Keratinocyte (primary cell): ENCODE measurements at regions not wholly inside any gene's neighbourhood (a gene's known extent, or its start where the extent isn't known, plus 50 kb on each side); places are given as distances from the start of the nearest gene placed in this dataset.

Experiments used
- DNase-seq: peaks from one replicate; pipeline ENCODE4 v3.0.0-alpha.2; 2011; ENCODE audit warnings: low read depth, missing footprints, low spot score
- FAIRE-seq: peaks from 2 replicates; lab custom pipeline; 2011; peaks lifted over from hg19 to GRCh38; lab: Jason Lieb, UNC
- H2AFZ ChIP-seq: 2 replicates; pipeline ENCODE4 v1.6.0; 2012; ENCODE audit warnings: low read length, control low read depth, inconsistent platforms; ENCODE audit not compliant: control insufficient read depth
- H3K27ac ChIP-seq: 2 replicates; pipeline ENCODE4 v1.5.1; 2011; ENCODE audit warnings: low read length; ENCODE audit not compliant: control insufficient read depth, insufficient read depth
- H3K27me3 ChIP-seq: 3 replicates; pipeline ENCODE4 v1.6.0; 2011; ENCODE audit warnings: low read length; ENCODE audit not compliant: control insufficient read depth, insufficient read depth; ENCODE audit errors: extremely low read depth
- H3K36me3 ChIP-seq, 2 experiments: 2 replicates in 1 of 2; 3 replicates in 1 of 2; pipeline ENCODE4 v1.5.1; 2011; ENCODE audit warnings: low read length in 2 of 2, mild to moderate bottlenecking in 1 of 2; ENCODE audit not compliant: control insufficient read depth in 2 of 2, insufficient read depth in 2 of 2; ENCODE audit errors: extremely low read depth in 1 of 2
- H3K4me1 ChIP-seq: 3 replicates; pipeline ENCODE4 v1.5.1; 2011; ENCODE audit warnings: low read length; ENCODE audit not compliant: control insufficient read depth, insufficient read depth; ENCODE audit errors: extremely low read depth
- H3K4me2 ChIP-seq: 3 replicates; pipeline ENCODE4 v1.6.0; 2011; ENCODE audit warnings: low read depth, low read length; ENCODE audit not compliant: control insufficient read depth, insufficient read depth; ENCODE audit errors: extremely low read depth
- H3K4me3 ChIP-seq, 3 experiments: fragments of 200-600 bp in 1 of 3; sonication (generic) in 1 of 3; 2 replicates in 2 of 3; 3 replicates in 1 of 3; pipeline ENCODE4 v1.5.1; 2011 to 2016; ENCODE audit warnings: low read length in 3 of 3, mild to moderate bottlenecking in 3 of 3, control low read depth in 2 of 3, inconsistent platforms in 1 of 3, low read depth in 1 of 3, mixed read lengths in 1 of 3, mixed run types in 1 of 3, moderate library complexity in 1 of 3; ENCODE audit not compliant: control insufficient read depth in 2 of 3, insufficient read depth in 2 of 3; ENCODE audit errors: extremely low read depth in 1 of 3
- H3K79me2 ChIP-seq: 2 replicates; pipeline ENCODE4 v1.6.0; 2012; ENCODE audit warnings: low read length; ENCODE audit not compliant: control insufficient read depth, insufficient read depth
- H3K9ac ChIP-seq: 3 replicates; pipeline ENCODE4 v1.6.0; 2011; ENCODE audit warnings: low read length; ENCODE audit not compliant: control insufficient read depth, insufficient read depth; ENCODE audit errors: extremely low read depth
- H3K9me1 ChIP-seq: 3 replicates; pipeline ENCODE4 v1.6.0; 2011; ENCODE audit warnings: low read length; ENCODE audit not compliant: control insufficient read depth, insufficient read depth; ENCODE audit errors: extremely low read depth
- H3K9me3 ChIP-seq: 2 replicates; pipeline ENCODE4 v1.5.1; 2012; ENCODE audit warnings: low read depth, low read length; ENCODE audit not compliant: control insufficient read depth
- H4K20me1 ChIP-seq: 3 replicates; pipeline ENCODE4 v1.6.0; 2011; ENCODE audit warnings: low read length; ENCODE audit not compliant: control insufficient read depth, insufficient read depth; ENCODE audit errors: extremely low read depth
- CTCF ChIP-seq, 3 experiments: IDR thresholded peaks in 1 of 3; conservative IDR thresholded peaks in 1 of 3; optimal IDR thresholded peaks in 1 of 3; 2 replicates in 2 of 3; 3 replicates in 1 of 3; pipeline versions ENCODE3 to v1.5.1; 2011; ENCODE audit warnings: low read length in 3 of 3, mild to moderate bottlenecking in 3 of 3, moderate library complexity in 2 of 3, control low read depth in 1 of 3, inconsistent platforms in 1 of 3; ENCODE audit not compliant: insufficient read depth in 2 of 3; ENCODE audit errors: extremely low read depth in 1 of 3
- EZH2 ChIP-seq: IDR thresholded peaks from one replicate; pipeline ENCODE4 v1.6.1; 2012; ENCODE audit warnings: inconsistent platforms, mild to moderate bottlenecking, low read length, moderate library complexity
- dilution Hi-C: fragments of 300-500 bp; cut with MboI; formaldehyde crosslinking; loops from one replicate; pipeline ENCODE4 v1.7.0; 2020; ENCODE audit warnings: low sequenced_read_pairs; ENCODE audit not compliant: extremely low pct_ligation_motif_present

GRCh38 chr1:208967334-208967733 is 616.2 kb upstream of the CAMK1G start:
- dilution Hi-C loops: no loop called here
- no peaks in the 10 kb centered on the region for H3K4me1 ChIP-seq

GRCh38 chr1:208974717-208975116 is 608.8 kb upstream of the CAMK1G start:
- Histone ChIP-seq H3K9ac (no peak overlapping the region), H3K4me1 (peaks cover 12% of the 10 kb centered on the region), H3K9me1 (no peaks in the 10 kb centered on the region), H3K27me3 (no peaks in the 10 kb centered on the region), H4K20me1 (no peaks in the 10 kb centered on the region), H3K9me3 (no peaks in the 10 kb centered on the region), H3K4me3 (no peak overlapping the region), H2AFZ (no peak overlapping the region), H3K79me2 (no peaks in the 10 kb centered on the region), H3K36me3 (no peaks in the 10 kb centered on the region), H3K4me2 (no peak overlapping the region), H3K27ac (no peak overlapping the region)
- dilution Hi-C loops: no loop called here
- TF ChIP-seq EZH2: no peak
- no peak for TF ChIP-seq CTCF (optimal IDR thresholded peaks at IDR 0.05 in 1 of 3, IDR thresholded peaks at IDR 0.05 in 1 of 3, conservative IDR thresholded peaks at IDR 0.05 in 1 of 3; ENCODE audit: extremely low read depth in 1 of 3, insufficient read depth in 2 of 3, low read length in 3 of 3)
- DNase-seq (no peak), FAIRE-seq (no peak)

More at GRCh38 chr1:208967334-208967733, 616.2 kb upstream of the CAMK1G start:
- Histone ChIP-seq H3K27ac (no peak overlapping the region), H3K9ac (no peak overlapping the region), H4K20me1 (no peaks in the 10 kb centered on the region), H3K4me2 (no peak overlapping the region), H3K9me3 (no peaks in the 10 kb centered on the region), H3K4me3 (no peak overlapping the region), H3K79me2 (no peaks in the 10 kb centered on the region), H3K27me3 (peaks cover 4% of the 10 kb centered on the region), H3K9me1 (no peaks in the 10 kb centered on the region), H3K36me3 (no peaks in the 10 kb centered on the region), H2AFZ (no peak overlapping the region)
- TF ChIP-seq CTCF (optimal IDR thresholded peaks at IDR 0.05 in 1 of 3, IDR thresholded peaks at IDR 0.05 in 1 of 3, conservative IDR thresholded peaks at IDR 0.05 in 1 of 3; ENCODE audit: extremely low read depth in 1 of 3, insufficient read depth in 2 of 3, low read length in 3 of 3) (no peak), EZH2 (no peak)
- FAIRE-seq (no peak), DNase-seq (no peak)
